ENCODE measurements at regions not wholly inside any gene's neighbourhood (a gene's known extent, or its start where the extent isn't known, plus 50 kb on each side); places are given as distances from the start of the nearest gene placed in this dataset.

- TF ChIP-seq CTCF (IDR thresholded peaks at IDR 0.05) (no peak), CHD2 (IDR thresholded peaks at IDR 0.05; ENCODE audit: low read length, partially characterized antibody) (no peak), POLR2AphosphoS2 (conservative IDR thresholded peaks at IDR 0.05; ENCODE audit: low read length) (no peak), ZNF302 (CRISPR knock-in tag; IDR thresholded peaks at IDR 0.05) (no peak), MYC (IDR thresholded peaks at IDR 0.05; ENCODE audit: borderline replicate concordance, low read length) (no peak), TP53 (CRISPR knock-in tag; IDR thresholded peaks at IDR 0.05) (no peak), SMC3 (IDR thresholded peaks at IDR 0.05) (no peak), REST (IDR thresholded peaks at IDR 0.05) (no peak)
Observed at GRCh38 chr7:93812061-93812460, 78.5 kb downstream of the TFPI2 start.

All from A549 (cell line).